K562 (cell line): ENCODE measurements at regions not wholly inside any gene's neighbourhood (a gene's known extent, or its start where the extent isn't known, plus 50 kb on each side); places are given as distances from the start of the nearest gene placed in this dataset.
A peak's percentile ranks its signal among the peaks of the same experiment; 100 is the strongest.

Experiments
- ARHGAP35 ChIP-seq: fragments of 450-650 bp; IDR thresholded peaks from 2 replicates; pipeline ENCODE4 v1.6.1; 2018; ENCODE audit not compliant: partially characterized antibody
- CBX8 ChIP-seq: fragments of 200-600 bp; sonication (generic); IDR thresholded peaks from 2 replicates; pipeline ENCODE4 v1.6.1; 2012; ENCODE audit warnings: borderline replicate concordance, mixed run types, low read depth, mild to moderate bottlenecking, moderate library complexity, mixed read lengths, low read length, control low read depth, inconsistent platforms; ENCODE audit not compliant: poor library complexity, severe bottlenecking; ENCODE audit errors: extremely low read depth
- CHD1 ChIP-seq: fragments of 200-600 bp; sonication (generic); IDR thresholded peaks from one replicate; pipeline ENCODE4 v1.6.1; 2012; ENCODE audit warnings: mild to moderate bottlenecking, moderate library complexity, low read length, inconsistent platforms
- GTF2B ChIP-seq: IDR thresholded peaks from 2 replicates; pipeline ENCODE4 v1.6.1; 2011; ENCODE audit not compliant: insufficient read length; ENCODE audit errors: extremely low read depth
- HDAC3 ChIP-seq: fragments of 450-650 bp; IDR thresholded peaks from 2 replicates; pipeline ENCODE4 v1.6.1; 2018; ENCODE audit warnings: borderline replicate concordance, mild to moderate bottlenecking, moderate library complexity; ENCODE audit not compliant: partially characterized antibody
- HNRNPUL1 ChIP-seq: fragments of 200-400 bp; formaldehyde crosslinking; IDR thresholded peaks from 2 replicates; pipeline ENCODE4 v1.6.1; 2017; ENCODE audit warnings: low read length
- JUN ChIP-seq, 2 experiments: sonication (generic) in 1 of 2; formaldehyde crosslinking in 1 of 2; IDR thresholded peaks; 2 replicates each; pipeline versions ENCODE4 v1.6.1 to v1.8.0; 2012 to 2022; ENCODE audit warnings: borderline replicate concordance in 2 of 2, mild to moderate bottlenecking in 2 of 2, improper control_type of control experiment in 1 of 2, low read depth in 1 of 2, low read length in 1 of 2, missing genetic modification reagents in 1 of 2
- MCM5 ChIP-seq: fragments of 450-650 bp; IDR thresholded peaks from 2 replicates; pipeline ENCODE4 v1.6.1; 2016; ENCODE audit warnings: low read depth
- NELFE ChIP-seq: IDR thresholded peaks from 2 replicates; pipeline ENCODE4 v1.6.1; 2011; ENCODE audit warnings: mild to moderate bottlenecking; ENCODE audit not compliant: insufficient read depth, insufficient read length
- NFIX ChIP-seq: fragments of 250-450 bp; sonication (Bioruptor Pico); IDR thresholded peaks from 2 replicates; pipeline ENCODE4 v1.4.0; 2020; ENCODE audit warnings: low read depth, mild to moderate bottlenecking, moderate library complexity
- PCBP1 ChIP-seq: fragments of 200-400 bp; formaldehyde crosslinking; IDR thresholded peaks from 2 replicates; pipeline ENCODE4 v1.6.1; 2018; ENCODE audit warnings: mild to moderate bottlenecking, low read depth, low read length; ENCODE audit not compliant: poor library complexity, severe bottlenecking
- PHF21A ChIP-seq: fragments of 450-650 bp; IDR thresholded peaks from 2 replicates; pipeline ENCODE4 v1.6.1; 2017; ENCODE audit warnings: low read depth, borderline replicate concordance
- POLR2AphosphoS2 ChIP-seq: IDR thresholded peaks from 2 replicates; pipeline ENCODE4 v1.6.1; 2012; ENCODE audit warnings: low read length, improper control_type of control experiment
- POLR3A ChIP-seq: IDR thresholded peaks from 2 replicates; pipeline ENCODE4 v1.6.1; 2011; ENCODE audit warnings: borderline replicate concordance, mild to moderate bottlenecking, moderate library complexity; ENCODE audit not compliant: insufficient read length, insufficient read depth; ENCODE audit errors: extremely low read depth
- SMAD1 ChIP-seq: fragments of 150-350 bp; IDR thresholded peaks from 2 replicates; pipeline ENCODE4 v1.6.1; 2014; ENCODE audit warnings: low read length, low read depth; ENCODE audit not compliant: partially characterized antibody
- TAF9B ChIP-seq: fragments of 450-650 bp; IDR thresholded peaks from 2 replicates; pipeline ENCODE4 v1.6.1; 2018; ENCODE audit warnings: mild to moderate bottlenecking; ENCODE audit not compliant: partially characterized antibody
- TBL1XR1 ChIP-seq, 2 experiments: IDR thresholded peaks; 2 replicates each; pipeline ENCODE4 v1.6.1; 2012; ENCODE audit warnings: improper control_type of control experiment in 2 of 2, low read length in 2 of 2, mild to moderate bottlenecking in 1 of 2
- WHSC1 ChIP-seq: IDR thresholded peaks from one replicate; pipeline ENCODE4 v1.6.1; 2012; ENCODE audit warnings: low read length, control low read depth, inconsistent platforms
- ZBTB43 ChIP-seq: sonication (generic); formaldehyde crosslinking; IDR thresholded peaks from 2 replicates; pipeline ENCODE4 v1.8.0; 2023; ENCODE audit warnings: mild to moderate bottlenecking, missing genetic modification reagents
- ZBTB49 ChIP-seq: sonication (generic); formaldehyde crosslinking; IDR thresholded peaks from 2 replicates; pipeline ENCODE4 v1.8.0; 2022; ENCODE audit warnings: missing genetic modification reagents, mild to moderate bottlenecking, borderline replicate concordance
- ZC3H11A ChIP-seq: IDR thresholded peaks from 2 replicates; pipeline ENCODE4 v1.6.1; 2012; ENCODE audit warnings: low read depth, low read length, improper control_type of control experiment
- ZC3H8 ChIP-seq: fragments of 450-650 bp; IDR thresholded peaks from 2 replicates; pipeline ENCODE4 v1.6.1; 2017
- ZNF165 ChIP-seq: fragments of 250-450 bp; sonication (Bioruptor Pico); IDR thresholded peaks from 2 replicates; pipeline ENCODE4 v1.4.0; 2020; ENCODE audit warnings: borderline replicate concordance
- ZNF766 ChIP-seq: fragments of 200-800 bp; sonication (Bioruptor generic); conservative IDR thresholded peaks from 2 replicates; pipeline ENCODE4 v1.6.1; 2016; ENCODE audit warnings: missing genetic modification characterization, missing compliant biosample characterization

- TF ChIP-seq TBL1XR1 (IDR thresholded peaks at IDR 0.05; ENCODE audit: low read length in 2 of 2) (no peak), ZC3H11A (no peak), WHSC1 (no peak), CHD1 (peak; percentile 77), ZBTB43 (CRISPR knock-in tag) (no peak), ZBTB49 (CRISPR knock-in tag) (0 out of 2 replicates have a peak, but pooled peaks have one; percentile 83), NFIX (no peak), ZC3H8 (no peak), NELFE (no peak), SMAD1 (peak; percentile 4), PHF21A (no peak), CBX8 (no peak), ZNF766 (CRISPR knock-in tag) (peak; percentile 93), HNRNPUL1 (no peak), TAF9B (no peak), HDAC3 (no peak), ARHGAP35 (no peak), PCBP1 (peak; percentile 19), JUN (IDR thresholded peaks at IDR 0.05; ENCODE audit: borderline replicate concordance, low read depth, low read length) (no peak), JUN (CRISPR knock-in tag; IDR thresholded peaks at IDR 0.05; ENCODE audit: borderline replicate concordance) (no peak; the same call in none of the 2 replicates), GTF2B (no peak), POLR3A (no peak), ZNF165 (CRISPR knock-in tag) (0 out of 2 replicates have a peak, but pooled peaks have one; percentile 32), POLR2AphosphoS2 (no peak), MCM5 (no peak)
Observed at GRCh38 chr7:131105799-131106680, 221.6 kb upstream of the MKLN1 start (continued).
